NCI-H1694 (cell line): ENCODE measurements at regions not wholly inside any gene's neighbourhood (a gene's known extent, or its start where the extent isn't known, plus 50 kb on each side); places are given as distances from the start of the nearest gene placed in this dataset.

Experiments
- DNase-seq: peaks from one replicate; lab custom pipeline; 2025; lab: John Stamatoyannopoulos, UW

- peak; percentile 52 for DNase-seq
These were observed 128.6 kb upstream of the FAM83B start for GRCh38 chr6:54717849-54718455.

GRCh38 chr6:54718541-54719023, 128.0 kb upstream of the FAM83B start:
- peak; percentile 60 for DNase-seq

GRCh38 chr6:54719131-54719530, 127.4 kb upstream of the FAM83B start:
- peak; percentile 94 for DNase-seq

GRCh38 chr6:54719633-54720032, 126.9 kb upstream of the FAM83B start:
- DNase-seq = peak; percentile 43

GRCh38 chr6:54722328-54722727, 124.2 kb upstream of the FAM83B start:
- no peak for DNase-seq

GRCh38 chr6:54729716-54730115, 116.9 kb upstream of the FAM83B start:
- no peak for DNase-seq

GRCh38 chr6:54730767-54731630, 115.6 kb upstream of the FAM83B start:
- DNase-seq = no peak

- DNase-seq = no peak
These were observed 109.3 kb upstream of the FAM83B start for GRCh38 chr6:54737247-54737646.

- DNase-seq = no peak
These were observed 98.6 kb upstream of the FAM83B start for GRCh38 chr6:54747955-54748354.

GRCh38 chr6:54754406-54754805, 92.2 kb upstream of the FAM83B start:
- no peak for DNase-seq

- no peak for DNase-seq
These were observed 88.2 kb upstream of the FAM83B start for GRCh38 chr6:54758340-54758739.

GRCh38 chr6:54768494-54768893, 78.1 kb upstream of the FAM83B start:
- DNase-seq = no peak

GRCh38 chr6:54770328-54770727, 76.2 kb upstream of the FAM83B start:
- no peak for DNase-seq

- DNase-seq = no peak
These were observed 74.6 kb upstream of the FAM83B start for GRCh38 chr6:54771968-54772367.

- no peak for DNase-seq
These were observed 74.0 kb upstream of the FAM83B start for GRCh38 chr6:54772610-54773009.

- DNase-seq = no peak
These were observed 71.0 kb upstream of the FAM83B start for GRCh38 chr6:54775576-54775975.

- no peak for DNase-seq
These were observed 69.7 kb upstream of the FAM83B start for GRCh38 chr6:54776891-54777290.

GRCh38 chr6:54778731-54779130, 67.8 kb upstream of the FAM83B start:
- DNase-seq = no peak

GRCh38 chr6:54784011-54784410, 62.6 kb upstream of the FAM83B start:
- no peak for DNase-seq

GRCh38 chr6:54786154-54786553, 60.4 kb upstream of the FAM83B start:
- no peak for DNase-seq

- DNase-seq = no peak
These were observed 58.7 kb upstream of the FAM83B start for GRCh38 chr6:54787825-54788224.
